Activated T-cell treated with anti-CD3 and anti-CD28 coated beads, Interleukin-2, amount 50 U/mL, for 72 hours (primary cell): ENCODE measurements at regions not wholly inside any gene's neighbourhood (a gene's known extent, or its start where the extent isn't known, plus 50 kb on each side); places are given as distances from the start of the nearest gene placed in this dataset.
A peak's percentile ranks its signal among the peaks of the same experiment; 100 is the strongest.
"Not testable (repeated sequence)": the region's sequence is repeated elsewhere in the genome, so short reads cannot be mapped to it uniquely, and the experiment has no call there.

Experiments used
- ATAC-seq, 2 donors: fragments of 150-1000 bp; cut with Tn5 transposase; replicated peaks in 1 of 2; 2 replicates each; pipeline ENCODE4 v1.10.0; 2021; ENCODE audit warnings: moderate library complexity in 2 of 2, mild to moderate bottlenecking in 1 of 2
- DNase-seq, 2 donors: peaks; one replicate each; pipeline ENCODE4 v3.0.0; 2021 to 2022; ENCODE audit warnings: mixed read lengths in 1 of 2
- H3K27ac Mint-ChIP-seq: one replicate; pipeline ENCODE4 v1.8.0; 2022; ENCODE audit warnings: mild to moderate bottlenecking, moderate library complexity, mixed read lengths
- H3K27me3 Mint-ChIP-seq: one replicate; pipeline ENCODE4 v1.8.0; 2022; ENCODE audit warnings: low read depth, mixed read lengths
- H3K36me3 Mint-ChIP-seq, 2 donors: one replicate each; pipeline ENCODE4 v1.8.0; 2022; ENCODE audit warnings: mixed read lengths in 2 of 2, mild to moderate bottlenecking in 1 of 2; ENCODE audit not compliant: insufficient read depth in 2 of 2
- H3K4me1 Mint-ChIP-seq: one replicate; pipeline ENCODE4 v1.8.0; 2022; ENCODE audit warnings: low read depth, mixed read lengths
- H3K4me3 Mint-ChIP-seq, 2 donors: one replicate each; pipeline ENCODE4 v1.8.0; 2022; ENCODE audit warnings: mild to moderate bottlenecking in 2 of 2, mixed read lengths in 2 of 2, moderate library complexity in 2 of 2
- H3K9me3 Mint-ChIP-seq, 2 donors: one replicate each; pipeline ENCODE4 v1.8.0; 2022; ENCODE audit warnings: mixed read lengths in 2 of 2

GRCh38 chr10:21463436-21463835 lies 62.0 kb downstream of the SKIDA1 start:
- Mint-ChIP-seq H3K27me3 (no peaks in the 10 kb centered on the region), H3K27ac (no peak overlapping the region), H3K4me1 (no peaks in the 10 kb centered on the region), H3K36me3 (no peaks in the 10 kb centered on the region), H3K4me3 (no peak overlapping the region), H3K9me3 (no peaks in the 10 kb centered on the region)
- ATAC-seq (no peak), DNase-seq (no peak)

- Mint-ChIP-seq H3K36me3 (no peaks in the 10 kb centered on the region), H3K27me3 (peaks cover 7% of the 10 kb centered on the region)
Observed at GRCh38 chr10:21458126-21458871, 67.2 kb downstream of the SKIDA1 start.

GRCh38 chr10:21456160-21456559 lies 69.3 kb downstream of the SKIDA1 start:
- DNase-seq (no peak), ATAC-seq (no peak)
- no peaks in the 10 kb centered on the region for H3K4me1 Mint-ChIP-seq
- peaks cover 7% of the 10 kb centered on the region for H3K27me3 Mint-ChIP-seq
- peaks cover 0 to 1% of the 10 kb centered on the region in 2 donors for H3K9me3 Mint-ChIP-seq
- no peak overlapping the region for H3K27ac Mint-ChIP-seq
- no peak overlapping the region for H3K4me3 Mint-ChIP-seq
- no peaks in the 10 kb centered on the region for H3K36me3 Mint-ChIP-seq

More at GRCh38 chr10:21458126-21458871, 67.2 kb downstream of the SKIDA1 start:
- DNase-seq (no peak), ATAC-seq (no peak)
- H3K27ac Mint-ChIP-seq = no peak overlapping the region
- no peaks in the 10 kb centered on the region for H3K4me1 Mint-ChIP-seq
- no peak overlapping the region for H3K4me3 Mint-ChIP-seq
- peaks cover 0 to 1% of the 10 kb centered on the region in 2 donors for H3K9me3 Mint-ChIP-seq

- DNase-seq (no peak), ATAC-seq (no peak)
- no peaks in the 10 kb centered on the region for H3K4me1 Mint-ChIP-seq
- peaks cover 0 to 1% of the 10 kb centered on the region in 2 donors for H3K9me3 Mint-ChIP-seq
- no peak overlapping the region for H3K27ac Mint-ChIP-seq
- peaks cover 7% of the 10 kb centered on the region for H3K27me3 Mint-ChIP-seq
- H3K4me3 Mint-ChIP-seq = no peak overlapping the region
- no peaks in the 10 kb centered on the region for H3K36me3 Mint-ChIP-seq
Observed at GRCh38 chr10:21452203-21452602, 73.3 kb downstream of the SKIDA1 start.

GRCh38 chr10:21449288-21449966 lies 76.1 kb downstream of the SKIDA1 start:
- H3K27me3 Mint-ChIP-seq = peaks cover 3% of the 10 kb centered on the region
- H3K4me1 Mint-ChIP-seq = no peaks in the 10 kb centered on the region
- H3K4me3 Mint-ChIP-seq = no peak overlapping the region
- no peak overlapping the region for H3K27ac Mint-ChIP-seq
- DNase-seq = no peak
- no peaks in the 10 kb centered on the region for H3K36me3 Mint-ChIP-seq
- H3K9me3 Mint-ChIP-seq = no peaks in the 10 kb centered on the region
- ATAC-seq = no peak

- H3K4me1 Mint-ChIP-seq = no peaks in the 10 kb centered on the region
- ATAC-seq = no peak
- no peaks in the 10 kb centered on the region for H3K27me3 Mint-ChIP-seq
- no peaks in the 10 kb centered on the region for H3K36me3 Mint-ChIP-seq
- no peak for DNase-seq
- H3K27ac Mint-ChIP-seq = no peak overlapping the region
- H3K9me3 Mint-ChIP-seq = no peaks in the 10 kb centered on the region
- H3K4me3 Mint-ChIP-seq = no peak overlapping the region
Observed at GRCh38 chr10:21445163-21445562, 80.3 kb downstream of the SKIDA1 start.

GRCh38 chr10:21441625-21442024 lies 83.9 kb downstream of the SKIDA1 start:
- H3K4me3 Mint-ChIP-seq = no peak overlapping the region
- no peaks in the 10 kb centered on the region for H3K4me1 Mint-ChIP-seq
- no peak overlapping the region for H3K27ac Mint-ChIP-seq
- DNase-seq (no peak), ATAC-seq (no peak)
- no peaks in the 10 kb centered on the region for H3K36me3 Mint-ChIP-seq
- H3K27me3 Mint-ChIP-seq = no peaks in the 10 kb centered on the region
- no peaks in the 10 kb centered on the region for H3K9me3 Mint-ChIP-seq

- H3K27me3 Mint-ChIP-seq, H3K4me3 Mint-ChIP-seq, ATAC-seq, H3K9me3 Mint-ChIP-seq, H3K4me1 Mint-ChIP-seq, DNase-seq, H3K36me3 Mint-ChIP-seq, H3K27ac Mint-ChIP-seq: not testable (repeated sequence)
Observed at GRCh38 chr10:21438914-21439313, 86.6 kb downstream of the SKIDA1 start.

- Mint-ChIP-seq H3K4me1 (no peaks in the 10 kb centered on the region), H3K27me3 (no peaks in the 10 kb centered on the region), H3K9me3 (no peaks in the 10 kb centered on the region)
Observed at GRCh38 chr10:21437770-21438382, 87.6 kb downstream of the SKIDA1 start.

GRCh38 chr10:21432266-21432665 lies 93.2 kb downstream of the SKIDA1 start:
- Mint-ChIP-seq H3K4me3 (no peak overlapping the region), H3K27me3 (no peaks in the 10 kb centered on the region), H3K36me3 (peaks cover 0 to 5% of the 10 kb centered on the region in 2 donors), H3K4me1 (no peaks in the 10 kb centered on the region), H3K27ac (no peak overlapping the region), H3K9me3 (peaks cover 2% of the 10 kb centered on the region in 2 donors)
- ATAC-seq (no peak), DNase-seq (no peak)

More at GRCh38 chr10:21437770-21438382, 87.6 kb downstream of the SKIDA1 start:
- H3K4me3 Mint-ChIP-seq = no peak overlapping the region
- no peaks in the 10 kb centered on the region for H3K36me3 Mint-ChIP-seq
- no peak for DNase-seq
- ATAC-seq = no peak
- H3K27ac Mint-ChIP-seq = no peak overlapping the region

GRCh38 chr10:21431799-21432198 lies 93.7 kb downstream of the SKIDA1 start:
- H3K36me3 Mint-ChIP-seq = peaks cover 0 to 5% of the 10 kb centered on the region in 2 donors
- H3K4me1 Mint-ChIP-seq = no peaks in the 10 kb centered on the region
- peaks cover 2% of the 10 kb centered on the region in 2 donors for H3K9me3 Mint-ChIP-seq
- H3K4me3 Mint-ChIP-seq = no peak overlapping the region
- no peak for ATAC-seq
- no peaks in the 10 kb centered on the region for H3K27me3 Mint-ChIP-seq
- no peak for DNase-seq
- no peak overlapping the region for H3K27ac Mint-ChIP-seq

- DNase-seq = peak in 1 of 2 donors; percentile 16
- peaks cover 2% of the 10 kb centered on the region in 2 donors for H3K9me3 Mint-ChIP-seq
- H3K4me3 Mint-ChIP-seq = no peak overlapping the region
- peaks cover 0 to 5% of the 10 kb centered on the region in 2 donors for H3K36me3 Mint-ChIP-seq
- no peaks in the 10 kb centered on the region for H3K4me1 Mint-ChIP-seq
- peak; percentile 67 to 83 for ATAC-seq
- no peaks in the 10 kb centered on the region for H3K27me3 Mint-ChIP-seq
- H3K27ac Mint-ChIP-seq = no peak overlapping the region
Observed at GRCh38 chr10:21427804-21428481, 97.5 kb downstream of the SKIDA1 start.

GRCh38 chr10:21424459-21424861 lies 101.0 kb downstream of the SKIDA1 start:
- peaks cover 5% of the 10 kb centered on the region for H3K4me1 Mint-ChIP-seq
- H3K4me3 Mint-ChIP-seq = no peak overlapping the region
- DNase-seq (no peak), ATAC-seq (no peak)
- no peak overlapping the region for H3K27ac Mint-ChIP-seq
- H3K9me3 Mint-ChIP-seq = peaks cover 0 to 2% of the 10 kb centered on the region in 2 donors
- H3K36me3 Mint-ChIP-seq = peaks cover 0 to 5% of the 10 kb centered on the region in 2 donors
- no peaks in the 10 kb centered on the region for H3K27me3 Mint-ChIP-seq
